B cell (primary cell): ENCODE measurements at regions not wholly inside any gene's neighbourhood (a gene's known extent, or its start where the extent isn't known, plus 50 kb on each side); places are given as distances from the start of the nearest gene placed in this dataset.

Experiments used
- ATAC-seq: fragments of 200-7000 bp; cut with Tn5 transposase; one replicate; pipeline ENCODE4 v1.10.0; 2021; ENCODE audit warnings: low read depth, mild to moderate bottlenecking, moderate number of reproducible peaks, moderate library complexity
- CTCF ChIA-PET: fragments of 350-600 bp; sonication (Branson Sonifier 250); formaldehyde crosslinking; loops from one replicate; lab custom pipeline; 2021; ENCODE audit warnings: antibody characterized with exemption, inconsistent platforms; lab: Charles Lee
- POLR2A ChIA-PET: fragments of 350-600 bp; sonication (Branson Sonifier 250); formaldehyde crosslinking; loops from one replicate; lab custom pipeline; 2021; ENCODE audit warnings: antibody characterized with exemption; lab: Charles Lee
- DNase-seq: peaks from one replicate; pipeline ENCODE4 v3.0.0; 2013
- H2AFZ ChIP-seq: 2 replicates; pipeline ENCODE4 v1.6.1; 2012; ENCODE audit warnings: mild to moderate bottlenecking, low read depth, low read length; ENCODE audit not compliant: insufficient read depth, poor library complexity, severe bottlenecking
- H3K27ac ChIP-seq, 2 donors: 1 replicate in 1 of 2; 2 replicates in 1 of 2; pipeline ENCODE4 v1.5.1; 2012 to 2013; ENCODE audit warnings: low read length in 2 of 2, mild to moderate bottlenecking in 2 of 2, moderate library complexity in 1 of 2
- H3K27me3 ChIP-seq, 4 experiments: fragments of 200-600 bp in 1 of 4; sonication (generic) in 1 of 4; replicated peaks in 1 of 4; 1 replicate in 2 of 4; 2 replicates in 2 of 4; pipeline versions ENCODE4 v1.6.1 to v1.7.0; 2013 to 2016; ENCODE audit warnings: low read length in 3 of 4, mild to moderate bottlenecking in 2 of 4, mixed read lengths in 1 of 4, moderate library complexity in 1 of 4; ENCODE audit not compliant: insufficient read depth in 4 of 4, control insufficient read depth in 3 of 4; ENCODE audit errors: control extremely low read depth in 1 of 4
- H3K36me3 ChIP-seq, 2 experiments: replicated peaks in 1 of 2; 1 replicate in 1 of 2; 2 replicates in 1 of 2; pipeline versions ENCODE4 v1.6.1 to v1.7.1; 2013; ENCODE audit warnings: low read length in 1 of 2; ENCODE audit not compliant: insufficient read depth in 2 of 2, control insufficient read depth in 1 of 2; ENCODE audit errors: control extremely low read depth in 1 of 2, extremely low read depth in 1 of 2
- H3K4me1 ChIP-seq, 2 donors: fragments of 200-600 bp in 1 of 2; sonication (generic) in 1 of 2; 1 replicate in 1 of 2; 2 replicates in 1 of 2; pipeline versions ENCODE4 v1.5.1 to v1.6.1; 2013 to 2017; ENCODE audit warnings: low read length in 2 of 2; ENCODE audit not compliant: control insufficient read depth in 2 of 2, insufficient read depth in 2 of 2
- H3K4me2 ChIP-seq: replicated peaks from 2 replicates; pipeline ENCODE3; 2012; ENCODE audit warnings: mild to moderate bottlenecking, low read depth, low read length; ENCODE audit not compliant: poor library complexity, severe bottlenecking
- H3K4me3 ChIP-seq, 5 experiments: fragments of 200-600 bp in 1 of 5; sonication (generic) in 1 of 5; 1 replicate in 3 of 5; 2 replicates in 2 of 5; pipeline versions ENCODE4 v1.5.1 to v1.7.0; 2011 to 2016; ENCODE audit warnings: low read length in 4 of 5, mild to moderate bottlenecking in 4 of 5, low read depth in 2 of 5, control low read depth in 1 of 5, moderate library complexity in 1 of 5; ENCODE audit not compliant: insufficient read depth in 1 of 5; ENCODE audit errors: control extremely low read depth in 1 of 5, extremely low read depth in 1 of 5
- H3K79me2 ChIP-seq: fragments of 200-600 bp; sonication (generic); one replicate; pipeline ENCODE4 v1.6.0; 2016; ENCODE audit warnings: low read length; ENCODE audit not compliant: control insufficient read depth, insufficient read depth
- H3K9ac ChIP-seq: fragments of 200-600 bp; sonication (generic); 2 replicates; pipeline ENCODE4 v1.6.1; 2017; ENCODE audit warnings: mild to moderate bottlenecking, low read length, moderate library complexity
- H3K9me3 ChIP-seq, 3 donors: one replicate each; pipeline versions ENCODE4 v1.6.1 to v1.7.1; 2013; ENCODE audit warnings: low read length in 2 of 3; ENCODE audit not compliant: control insufficient read depth in 2 of 3, insufficient read depth in 1 of 3; ENCODE audit errors: control extremely low read depth in 1 of 3
- H4K20me1 ChIP-seq: 2 replicates; pipeline ENCODE4 v1.6.0; 2012; ENCODE audit warnings: mild to moderate bottlenecking, low read length; ENCODE audit not compliant: insufficient read depth, control insufficient read depth, poor library complexity, severe bottlenecking
- H3K27ac Mint-ChIP-seq: one replicate; pipeline ENCODE4 v1.8.0; 2021; ENCODE audit warnings: mixed read lengths
- H3K27me3 Mint-ChIP-seq: one replicate; pipeline ENCODE4 v1.8.0; 2021; ENCODE audit warnings: mixed read lengths
- H3K4me1 Mint-ChIP-seq: one replicate; pipeline ENCODE4 v1.8.0; 2021; ENCODE audit warnings: mixed read lengths
- H3K4me3 Mint-ChIP-seq: one replicate; pipeline ENCODE4 v1.8.0; 2021; ENCODE audit warnings: mixed read lengths
- H3K9me3 Mint-ChIP-seq: one replicate; pipeline ENCODE4 v1.8.0; 2022; ENCODE audit warnings: mixed read lengths; ENCODE audit not compliant: insufficient read depth
- CTCF ChIP-seq: fragments of 200-600 bp; IDR thresholded peaks from one replicate; pipeline ENCODE4 v1.8.0; 2022; ENCODE audit warnings: antibody characterized with exemption, mild to moderate bottlenecking
- EZH2 ChIP-seq: IDR thresholded peaks from 2 replicates; pipeline ENCODE4 v1.6.1; 2012; ENCODE audit warnings: borderline replicate concordance, low read depth, mild to moderate bottlenecking, moderate library complexity, low read length; ENCODE audit not compliant: insufficient read depth, poor library complexity, severe bottlenecking
- WGBS: methylation state at CpG from one replicate; pipeline ENCODE4 v1.1.5; 2013; ENCODE audit warnings: missing lambda C conversion rate; ENCODE audit not compliant: insufficient coverage; 5-methylcytosine and 5-hydroxymethylcytosine counted together
- intact Hi-C: fragments of 100-400 bp; cut with micrococcal nuclease; formaldehyde crosslinking; loops from one replicate; pipeline ENCODE4 v1.10.0; 2022

- no peak overlapping the region for H3K27ac ChIP-seq
- no peaks in the 10 kb centered on the region for H3K36me3 ChIP-seq
- no peak overlapping the region for H3K4me2 ChIP-seq
- ChIA-PET CTCF (no interaction called here), POLR2A (no interaction called here)
- ATAC-seq (no peak), DNase-seq (no peak)
- TF ChIP-seq CTCF (no peak), EZH2 (no peak)
- WGBS, result 63% methylated on average over 1 of the region's 8 CpGs
- H3K9me3 Mint-ChIP-seq, result no peaks in the 10 kb centered on the region
- H2AFZ ChIP-seq, result no peak overlapping the region
- H4K20me1 ChIP-seq, result no peaks in the 10 kb centered on the region
- no peak overlapping the region for H3K9ac ChIP-seq
- H3K4me3 ChIP-seq, result no peak overlapping the region
- H3K79me2 ChIP-seq, result no peaks in the 10 kb centered on the region
- H3K27me3 ChIP-seq, result no peaks in the 10 kb centered on the region
- no peaks in the 10 kb centered on the region for H3K4me1 Mint-ChIP-seq
- no peak overlapping the region for H3K4me3 Mint-ChIP-seq
- no peak overlapping the region for H3K27ac Mint-ChIP-seq
- intact Hi-C loops, result no loop called here
- no peaks in the 10 kb centered on the region for H3K4me1 ChIP-seq
- H3K9me3 ChIP-seq, result peaks cover 0 to 3% (median 0%) of the 10 kb centered on the region in 3 donors
- no peaks in the 10 kb centered on the region for H3K27me3 Mint-ChIP-seq
These were observed 129.1 kb downstream of the SEPTIN14 start for GRCh38 chr7:55733241-55734140.

DNA sequence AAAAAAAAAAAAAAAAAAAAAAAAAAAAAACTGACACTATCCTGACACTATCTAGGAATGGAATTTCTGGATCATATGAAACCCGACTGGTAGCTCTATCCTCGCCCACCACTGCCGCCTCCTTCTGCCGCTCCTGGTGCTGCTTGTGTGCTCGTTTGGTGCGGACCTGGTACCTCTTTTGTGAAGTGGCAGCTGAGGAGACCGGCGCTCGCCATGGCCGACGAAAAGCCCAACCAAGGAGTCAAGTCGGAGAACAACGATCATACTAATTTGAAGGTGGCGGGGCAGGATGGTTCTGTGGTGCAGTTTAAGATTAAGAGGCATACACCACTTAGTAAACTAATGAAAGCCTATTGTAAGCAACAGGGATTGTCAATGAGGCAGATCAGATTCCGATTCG lies 130.6 kb downstream of the SEPTIN14 start:
- H2AFZ ChIP-seq, result no peak overlapping the region
- H3K4me3 ChIP-seq, result no peak overlapping the region
- CTCF ChIA-PET, result no interaction called here
- H3K36me3 ChIP-seq, result no peaks in the 10 kb centered on the region
- no peaks in the 10 kb centered on the region for H3K27me3 ChIP-seq
- H3K4me3 Mint-ChIP-seq, result no peak overlapping the region
- no peaks in the 10 kb centered on the region for H3K79me2 ChIP-seq
- no peaks in the 10 kb centered on the region for H4K20me1 ChIP-seq
- TF ChIP-seq EZH2, result no peak
- no peak for TF ChIP-seq CTCF
- no peak overlapping the region for H3K27ac Mint-ChIP-seq
- no peaks in the 10 kb centered on the region for H3K4me1 ChIP-seq
- no peak overlapping the region for H3K4me2 ChIP-seq
- intact Hi-C loops, result no loop called here
- WGBS, result 96% methylated on average over 4 of the region's 16 CpGs
- no peaks in the 10 kb centered on the region for H3K27me3 Mint-ChIP-seq
- H3K4me1 Mint-ChIP-seq, result no peaks in the 10 kb centered on the region
- no peak for DNase-seq
- peaks cover 0 to 3% (median 0%) of the 10 kb centered on the region in 3 donors for H3K9me3 ChIP-seq
- ATAC-seq, result no peak
- no peak overlapping the region for H3K9ac ChIP-seq
- no peak overlapping the region for H3K27ac ChIP-seq
- POLR2A ChIA-PET, result no interaction called here
- no peaks in the 10 kb centered on the region for H3K9me3 Mint-ChIP-seq
